ENCODE measurements at regions not wholly inside any gene's neighbourhood (a gene's known extent, or its start where the extent isn't known, plus 50 kb on each side); places are given as distances from the start of the nearest gene placed in this dataset.

GRCh38 chr5:87876616-87877015 is 392.0 kb downstream of the TMEM161B start:
- TF ChIP-seq CTCF (IDR thresholded peaks at IDR 0.05) (no peak), POLR2A (IDR thresholded peaks at IDR 0.05) (no peak)

All from body of pancreas (tissue), 4 donors.